KMS-11 (cell line): ENCODE measurements at regions not wholly inside any gene's neighbourhood (a gene's known extent, or its start where the extent isn't known, plus 50 kb on each side); places are given as distances from the start of the nearest gene placed in this dataset.

Experiments used
- H2AFZ ChIP-seq: fragments of 200-600 bp; sonication (generic); 2 replicates; pipeline ENCODE4 v1.6.1; 2016; ENCODE audit warnings: antibody characterized with exemption, mixed run types, low read depth
- H3K27ac ChIP-seq: fragments of 200-600 bp; sonication (generic); 2 replicates; pipeline ENCODE4 v1.6.1; 2016; ENCODE audit warnings: mild to moderate bottlenecking, mixed run types
- H3K27me3 ChIP-seq: fragments of 200-600 bp; sonication (generic); 2 replicates; pipeline ENCODE4 v1.6.1; 2017; ENCODE audit warnings: mild to moderate bottlenecking, low read depth, mixed run types, moderate library complexity; ENCODE audit not compliant: insufficient read depth
- H3K36me3 ChIP-seq: fragments of 200-600 bp; sonication (generic); 2 replicates; pipeline ENCODE4 v1.6.1; 2017; ENCODE audit warnings: mild to moderate bottlenecking, mixed run types; ENCODE audit not compliant: insufficient read depth
- H3K4me1 ChIP-seq: fragments of 200-600 bp; sonication (generic); 2 replicates; pipeline ENCODE4 v1.6.1; 2016; ENCODE audit warnings: mild to moderate bottlenecking, low read depth, mixed run types; ENCODE audit not compliant: poor library complexity, severe bottlenecking
- H3K4me2 ChIP-seq: fragments of 200-600 bp; sonication (generic); 2 replicates; pipeline ENCODE4 v1.7.0; 2016; ENCODE audit warnings: mild to moderate bottlenecking, mixed run types
- H3K4me3 ChIP-seq: fragments of 200-600 bp; sonication (generic); IDR thresholded peaks from 2 replicates; pipeline ENCODE4 v1.6.1; 2017; ENCODE audit warnings: low read depth, low read length, mixed read lengths; ENCODE audit not compliant: insufficient read depth
- H3K79me2 ChIP-seq: fragments of 200-600 bp; sonication (generic); 2 replicates; pipeline ENCODE4 v1.6.1; 2016; ENCODE audit warnings: low read depth, mixed run types; ENCODE audit not compliant: insufficient read depth
- H3K9ac ChIP-seq: fragments of 200-600 bp; sonication (generic); 2 replicates; pipeline ENCODE4 v1.6.1; 2016; ENCODE audit warnings: mild to moderate bottlenecking, mixed run types
- H4K20me1 ChIP-seq: fragments of 200-600 bp; sonication (generic); 2 replicates; pipeline ENCODE4 v1.6.1; 2016; ENCODE audit warnings: mild to moderate bottlenecking, mixed run types; ENCODE audit not compliant: insufficient read depth
- CTCF ChIP-seq: fragments of 200-600 bp; sonication (generic); conservative IDR thresholded peaks from 2 replicates; pipeline ENCODE4 v1.6.1; 2017; ENCODE audit warnings: low read depth, mild to moderate bottlenecking, antibody characterized with exemption, low read length, moderate library complexity, mixed read lengths

- H2AFZ ChIP-seq, result no peak overlapping the region
- H3K79me2 ChIP-seq, result no peaks in the 10 kb centered on the region
- H3K27ac ChIP-seq, result no peak overlapping the region
- no peaks in the 10 kb centered on the region for H3K4me1 ChIP-seq
- no peaks in the 10 kb centered on the region for H3K36me3 ChIP-seq
- no peak overlapping the region for H3K9ac ChIP-seq
- no peaks in the 10 kb centered on the region for H3K27me3 ChIP-seq
- H3K4me3 ChIP-seq, result no peak overlapping the region
- no peak for TF ChIP-seq CTCF
- H4K20me1 ChIP-seq, result no peaks in the 10 kb centered on the region
- no peak overlapping the region for H3K4me2 ChIP-seq
Measured at GRCh38 chr13:109872864-109873263, 86.5 kb upstream of the IRS2 start.

- Histone ChIP-seq H4K20me1 (no peaks in the 10 kb centered on the region), H3K27ac (no peak overlapping the region), H3K9ac (no peak overlapping the region), H3K36me3 (no peaks in the 10 kb centered on the region), H2AFZ (no peak overlapping the region), H3K79me2 (no peaks in the 10 kb centered on the region), H3K4me2 (no peak overlapping the region), H3K4me1 (no peaks in the 10 kb centered on the region), H3K27me3 (no peaks in the 10 kb centered on the region), H3K4me3 (no peak overlapping the region)
- TF ChIP-seq CTCF, result no peak
Measured at GRCh38 chr13:109870696-109871370, 84.5 kb upstream of the IRS2 start.

GRCh38 chr13:109870274-109870673 is 83.9 kb upstream of the IRS2 start:
- no peak overlapping the region for H3K27ac ChIP-seq
- TF ChIP-seq CTCF, result no peak

GRCh38 chr13:109869312-109870237 is 83.2 kb upstream of the IRS2 start:
- no peaks in the 10 kb centered on the region for H4K20me1 ChIP-seq

More at GRCh38 chr13:109870274-109870673, 83.9 kb upstream of the IRS2 start:
- no peaks in the 10 kb centered on the region for H4K20me1 ChIP-seq
- no peaks in the 10 kb centered on the region for H3K79me2 ChIP-seq
- no peak overlapping the region for H3K4me2 ChIP-seq
- no peaks in the 10 kb centered on the region for H3K27me3 ChIP-seq
- H3K4me3 ChIP-seq, result no peak overlapping the region
- H3K4me1 ChIP-seq, result no peaks in the 10 kb centered on the region
- no peak overlapping the region for H2AFZ ChIP-seq
- no peak overlapping the region for H3K9ac ChIP-seq
- no peaks in the 10 kb centered on the region for H3K36me3 ChIP-seq

More at GRCh38 chr13:109869312-109870237, 83.2 kb upstream of the IRS2 start:
- H3K4me1 ChIP-seq, result no peaks in the 10 kb centered on the region
- H3K36me3 ChIP-seq, result no peaks in the 10 kb centered on the region
- H2AFZ ChIP-seq, result no peak overlapping the region
- no peak overlapping the region for H3K27ac ChIP-seq
- H3K79me2 ChIP-seq, result no peaks in the 10 kb centered on the region
- no peak overlapping the region for H3K4me3 ChIP-seq
- no peak overlapping the region for H3K4me2 ChIP-seq
- no peak overlapping the region for H3K9ac ChIP-seq
- TF ChIP-seq CTCF, result no peak
- no peaks in the 10 kb centered on the region for H3K27me3 ChIP-seq
